Motor neuron (in vitro differentiated cells): ENCODE measurements at regions not wholly inside any gene's neighbourhood (a gene's known extent, or its start where the extent isn't known, plus 50 kb on each side); places are given as distances from the start of the nearest gene placed in this dataset.

ENCODE experiments used
- ATAC-seq, 8 experiments: fragments of 200-7000 bp; cut with Tn5 transposase; replicated peaks in 6 of 8; 2 replicates each; pipeline ENCODE4 v1.8.0; 2021; ENCODE audit warnings: mild to moderate bottlenecking in 8 of 8, moderate library complexity in 8 of 8
- H3K27ac ChIP-seq, 2 donors: fragments of 250-450 bp; sonication (Bioruptor Pico); 2 replicates each; pipeline ENCODE4 v1.9.0; 2021; ENCODE audit warnings: antibody characterized with exemption in 2 of 2, mild to moderate bottlenecking in 2 of 2, moderate library complexity in 1 of 2
- H3K4me1 ChIP-seq, 2 donors: fragments of 250-450 bp; sonication (Bioruptor Pico); replicated peaks in 1 of 2; 2 replicates each; pipeline ENCODE4 v1.6.1; 2021; ENCODE audit warnings: antibody characterized with exemption in 2 of 2, mild to moderate bottlenecking in 2 of 2, moderate library complexity in 1 of 2
- H3K4me3 ChIP-seq, 5 donors: fragments of 250-450 bp; sonication (Bioruptor Pico); 2 replicates each; pipeline ENCODE4 v1.9.0; 2021; ENCODE audit warnings: antibody characterized with exemption in 5 of 5, mild to moderate bottlenecking in 5 of 5, moderate library complexity in 4 of 5
- WGBS, 10 experiments: fragments of 450-650 bp; shearing (Covaris generic); methylation state at CpG; one replicate each; pipeline ENCODE4 v1.0.0; 2022; 5-methylcytosine and 5-hydroxymethylcytosine counted together
- in situ Hi-C, 9 experiments: fragments of 400-800 bp; cut with MboI; loops; one replicate each; pipeline ENCODE4 v1.15.0; 2021; ENCODE audit warnings: low sequenced_read_pairs in 9 of 9, low pct_unique_long_range_greater_than_20kb in 2 of 9; ENCODE audit not compliant: unreplicated experiment in 9 of 9

DNA sequence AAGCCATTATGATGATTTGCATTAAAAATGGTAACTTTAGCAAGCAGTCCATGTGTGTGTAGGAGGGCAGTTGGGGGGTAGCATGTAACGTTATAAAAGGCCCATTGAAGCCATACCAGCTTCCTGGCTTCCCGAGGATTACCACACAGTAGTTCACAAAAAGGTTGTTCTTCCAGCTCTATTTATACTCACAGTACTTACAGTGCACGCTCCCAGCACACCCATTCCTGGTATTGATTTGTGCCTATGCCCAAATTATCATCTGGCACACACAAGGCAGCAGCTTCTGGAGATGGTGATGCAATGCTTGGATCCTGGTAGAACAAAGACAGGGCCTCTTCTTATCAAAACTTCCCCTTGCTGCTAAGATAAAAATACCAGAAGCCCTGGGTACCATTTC, 436.8 kb downstream of the HAO1 start:
- H3K4me3 ChIP-seq: no peak overlapping the region
- no peaks in the 10 kb centered on the region for H3K4me1 ChIP-seq
- peak in 3 of 8 experiments; percentile 38 to 98 (median 73) for ATAC-seq
- no peak overlapping the region for H3K27ac ChIP-seq
- in situ Hi-C loops: no loop called here
- 0 to 70% (median 47%) methylated on average over 1 to 3 of the region's 3 CpGs; no CpG with 5 or more reads in 4 of the 10 experiments for WGBS, 10 experiments

DNA sequence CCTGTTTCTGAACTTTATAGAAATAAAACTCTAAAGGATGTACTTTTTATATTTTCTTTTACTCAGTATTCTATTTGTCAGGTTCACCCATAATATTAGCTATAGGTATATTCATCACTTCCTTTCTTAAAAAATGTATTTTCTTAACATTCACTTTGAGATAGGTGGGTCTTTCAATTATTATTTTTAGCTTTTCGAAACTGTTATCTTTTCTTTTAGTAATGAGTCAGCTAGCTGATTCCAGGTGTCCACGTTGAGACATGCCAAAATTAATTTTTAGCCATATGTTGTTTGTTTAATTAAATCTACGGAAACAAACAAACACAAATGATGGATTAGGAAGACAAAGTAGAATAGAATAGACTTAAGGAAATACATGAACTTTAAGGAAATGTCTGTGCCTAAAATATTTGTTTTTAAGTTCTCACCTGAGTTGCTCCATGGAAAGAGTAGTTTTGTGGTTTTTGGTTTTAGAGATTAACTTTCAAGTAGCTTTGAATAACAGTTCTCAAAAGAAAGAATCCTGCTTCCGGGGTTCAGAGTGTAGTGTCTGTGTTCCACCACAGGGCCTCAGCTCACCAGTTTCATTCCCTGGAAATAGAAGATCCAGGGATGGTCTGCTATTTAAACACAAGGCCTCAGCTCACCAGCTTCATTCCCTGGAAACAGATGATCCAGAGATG, 435.0 kb downstream of the HAO1 start:
- ATAC-seq: no peak
- in situ Hi-C loops: no loop called here
- Histone ChIP-seq H3K4me3 (no peak overlapping the region), H3K4me1 (no peaks in the 10 kb centered on the region), H3K27ac (peak overlapping the region in 1 of 2 donors; percentile 36)
- 47 to 92% (median 70%) methylated on average over 2 to 4 of the region's 4 CpGs; no CpG with 5 or more reads in 1 of the 10 experiments for WGBS, 10 experiments

DNA sequence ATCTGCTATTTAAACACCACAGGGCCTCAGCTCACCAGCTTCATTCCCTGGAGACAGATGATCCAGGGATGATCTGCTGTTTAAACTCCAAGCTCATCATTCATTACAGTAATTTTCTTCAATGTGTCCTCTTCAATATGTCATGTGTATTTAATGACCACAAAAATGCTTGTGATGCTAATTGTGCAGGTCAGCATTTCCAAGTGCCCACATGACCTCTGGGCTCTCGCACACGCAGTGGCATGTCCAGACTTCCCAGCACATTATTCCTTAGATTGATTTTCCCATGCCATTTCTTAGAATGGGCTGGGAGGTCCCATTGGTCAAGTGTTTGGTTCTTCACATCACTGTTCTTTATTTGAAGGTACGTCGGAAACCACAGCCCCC, 434.4 kb downstream of the HAO1 start:
- in situ Hi-C loops: no loop called here
- H3K4me1 ChIP-seq: no peaks in the 10 kb centered on the region
- WGBS, 10 experiments: 91 to 97% (median 93%) methylated on average over 2 to 4 of the region's 4 CpGs; no CpG with 5 or more reads in 5 of the 10 experiments
- H3K27ac ChIP-seq: peak overlapping the region in 1 of 2 donors; percentile 36
- no peak for ATAC-seq
- no peak overlapping the region for H3K4me3 ChIP-seq

DNA sequence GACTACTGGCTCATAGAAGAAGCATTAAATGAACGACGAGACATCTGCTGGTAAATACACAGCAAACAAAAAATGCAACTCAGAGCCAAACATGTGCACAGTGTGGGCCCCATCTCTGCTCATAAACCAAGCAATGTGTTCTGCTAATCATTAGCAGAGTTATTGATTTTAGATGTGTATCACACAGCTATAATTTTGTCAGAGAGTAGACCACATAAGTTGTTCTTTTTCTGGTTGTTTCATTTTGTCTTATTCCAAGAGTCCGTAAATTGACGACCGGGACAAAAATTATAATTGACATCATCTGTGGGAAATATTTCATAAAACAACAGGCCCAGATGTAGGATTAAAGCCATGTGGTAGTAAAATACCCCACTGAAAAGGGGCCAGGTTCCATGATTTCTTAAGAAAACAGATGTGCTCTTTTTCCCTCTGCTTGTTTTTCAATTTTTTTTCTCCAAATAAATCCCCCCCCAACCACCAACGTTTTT, 423.6 kb downstream of the HAO1 start:
- no peak for ATAC-seq
- in situ Hi-C loops: no loop called here
- 15 to 88% (median 51%) methylated on average over 1 to 6 of the region's 6 CpGs for WGBS, 10 experiments
- Histone ChIP-seq H3K27ac (no peak overlapping the region), H3K4me3 (no peak overlapping the region), H3K4me1 (no peaks in the 10 kb centered on the region)

DNA sequence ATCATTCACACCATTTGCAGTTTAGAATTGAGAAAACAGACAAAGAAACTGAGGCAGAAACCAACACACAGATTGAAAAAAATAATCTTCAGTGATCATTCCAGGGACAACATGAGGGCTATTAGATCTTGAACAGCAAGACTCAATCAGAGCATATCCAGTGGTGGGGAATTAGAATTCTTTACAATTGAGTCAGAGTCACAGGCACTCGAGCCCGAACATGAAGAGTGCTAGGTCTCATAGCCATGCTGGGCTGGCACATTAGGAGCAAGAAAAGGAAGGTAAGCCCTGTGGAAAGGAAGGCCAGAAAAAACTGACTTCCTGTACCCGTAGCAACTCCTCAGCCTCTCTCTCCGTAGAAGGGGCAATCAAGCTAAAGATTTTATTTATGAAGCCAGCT, 419.9 kb downstream of the HAO1 start:
- ATAC-seq: no peak
- in situ Hi-C loops: no loop called here
- no peaks in the 10 kb centered on the region for H3K4me1 ChIP-seq
- 15 to 91% (median 68%) methylated on average over 1 to 4 of the region's 4 CpGs; no CpG with 5 or more reads in 2 of the 10 experiments for WGBS, 10 experiments
- no peak overlapping the region for H3K27ac ChIP-seq
- H3K4me3 ChIP-seq: no peak overlapping the region

DNA sequence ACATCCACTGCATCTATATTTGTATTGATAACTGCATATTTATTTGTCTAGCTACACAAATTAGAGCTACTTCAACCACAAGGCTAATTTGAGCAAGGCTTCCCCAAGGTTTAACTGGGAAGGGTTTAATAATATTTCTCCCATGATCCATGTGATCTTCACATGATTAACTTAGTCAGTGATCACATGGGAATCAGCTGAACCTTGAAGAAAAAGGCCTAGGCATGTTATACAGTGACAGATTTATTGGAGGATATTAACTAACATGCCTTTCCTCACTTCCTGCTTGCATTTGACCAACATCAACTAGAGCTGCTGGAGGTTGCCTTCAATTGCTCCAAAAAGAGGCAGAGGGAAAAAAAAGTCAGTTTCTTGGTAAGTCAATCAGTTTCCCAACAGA, 417.0 kb downstream of the HAO1 start:
- H3K4me1 ChIP-seq: no peaks in the 10 kb centered on the region
- in situ Hi-C loops: no loop called here
- no peak overlapping the region for H3K4me3 ChIP-seq
- H3K27ac ChIP-seq: no peak overlapping the region
- peak in 1 of 8 experiments; percentile 21 for ATAC-seq

DNA sequence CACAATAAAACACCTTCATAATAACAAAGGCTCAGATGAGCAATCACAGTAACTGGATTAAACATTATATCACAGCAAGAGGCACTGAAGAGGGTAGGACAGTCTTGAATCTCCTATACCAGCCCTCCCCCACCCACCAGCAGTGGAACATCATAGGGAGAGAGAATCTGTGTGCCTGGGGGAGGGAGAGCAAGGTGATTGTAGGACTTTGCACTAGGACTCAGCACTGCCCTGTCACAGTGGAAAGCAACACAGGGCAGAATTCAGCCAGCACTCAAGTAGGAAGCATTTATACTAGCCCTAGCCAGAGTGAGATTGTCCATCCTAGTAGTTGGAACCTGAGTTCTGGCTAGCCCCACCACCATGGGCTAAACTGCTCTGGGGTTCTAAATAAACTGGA, 400.2 kb downstream of the HAO1 start:
- no peak for ATAC-seq
- Histone ChIP-seq H3K4me3 (no peak overlapping the region), H3K4me1 (no peaks in the 10 kb centered on the region), H3K27ac (no peak overlapping the region)
- in situ Hi-C loops: no loop called here

DNA sequence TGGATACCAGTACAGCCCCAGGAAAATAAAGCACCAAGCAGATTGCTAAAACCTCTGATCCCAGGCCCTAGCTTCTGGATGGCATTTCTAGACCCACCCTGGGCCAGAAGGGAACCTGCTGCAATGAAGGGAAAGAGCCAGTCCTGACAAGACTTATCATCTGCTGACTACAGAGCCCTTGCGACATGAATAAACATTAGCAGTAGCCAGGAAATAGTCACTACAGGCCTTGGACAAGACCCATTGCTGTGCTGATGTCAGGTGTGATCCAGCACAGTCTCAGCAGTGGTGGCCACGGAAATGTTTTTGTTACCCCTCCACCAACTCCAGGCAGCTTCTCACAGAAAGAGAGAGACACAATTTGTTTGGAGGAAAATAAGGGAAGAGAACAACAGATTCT, 399.3 kb downstream of the HAO1 start:
- Histone ChIP-seq H3K4me1 (no peaks in the 10 kb centered on the region), H3K4me3 (no peak overlapping the region), H3K27ac (no peak overlapping the region)
- 17 to 100% (median 74%) methylated on average over 1 to 2 of the region's 2 CpGs; no CpG with 5 or more reads in 4 of the 10 experiments for WGBS, 10 experiments
- in situ Hi-C loops: no loop called here
- ATAC-seq: no peak

DNA sequence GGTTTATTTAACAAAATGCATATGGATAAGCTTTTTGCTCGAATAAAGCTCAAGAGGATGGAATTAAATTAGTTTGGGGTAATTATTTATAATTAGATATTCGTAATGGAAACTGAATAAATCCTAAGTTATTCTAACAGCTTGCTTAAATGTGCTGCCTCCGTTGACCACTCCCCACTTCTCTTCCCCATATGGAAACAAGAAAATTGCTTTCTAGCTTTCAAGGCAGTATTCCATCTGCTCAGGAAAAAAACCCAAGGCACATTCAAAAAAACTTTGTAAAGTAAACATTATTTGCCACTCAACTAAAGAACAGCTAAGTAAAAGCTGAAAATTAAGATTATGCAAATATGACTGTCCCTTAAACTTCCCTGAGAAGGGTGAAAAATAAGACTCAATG, 369.2 kb downstream of the HAO1 start:
- no peak overlapping the region for H3K4me3 ChIP-seq
- in situ Hi-C loops: no loop called here
- no peak overlapping the region for H3K27ac ChIP-seq
- no peaks in the 10 kb centered on the region for H3K4me1 ChIP-seq
- ATAC-seq: no peak
- 0 to 100% (median 70%) methylated on average over 1 to 3 of the region's 3 CpGs; no CpG with 5 or more reads in 1 of the 10 experiments for WGBS, 10 experiments

DNA sequence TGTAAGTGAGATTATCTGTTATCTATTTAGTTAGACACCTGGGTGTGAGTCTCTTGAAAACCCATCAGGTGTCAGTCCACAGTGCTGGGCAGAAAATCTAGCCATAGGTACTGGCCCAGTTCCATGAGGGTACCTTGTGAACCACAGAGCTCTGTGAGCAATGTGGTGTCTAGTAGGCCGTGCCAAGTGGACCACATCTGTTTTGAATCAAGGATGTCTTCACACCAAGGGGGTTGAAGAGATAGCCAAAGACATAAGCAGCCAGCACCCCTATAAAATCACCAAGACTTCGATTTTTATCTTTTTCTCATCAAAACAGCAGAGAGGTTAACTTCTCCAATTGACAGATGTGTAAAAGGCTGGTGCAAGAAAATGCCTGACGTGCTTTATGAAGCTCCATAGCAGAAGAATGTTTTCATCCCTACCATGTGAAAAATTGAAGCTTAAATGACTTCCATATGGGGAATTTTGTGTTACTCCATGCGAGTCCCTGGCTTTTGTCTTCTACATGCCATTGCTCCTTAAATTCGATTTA, 368.7 kb downstream of the HAO1 start:
- H3K27ac ChIP-seq: no peak overlapping the region
- WGBS, 10 experiments: 7 to 85% (median 41%) methylated on average over 1 to 5 of the region's 5 CpGs; no CpG with 5 or more reads in 2 of the 10 experiments
- no peak for ATAC-seq
- no peak overlapping the region for H3K4me3 ChIP-seq
- in situ Hi-C loops: no loop called here
- H3K4me1 ChIP-seq: no peaks in the 10 kb centered on the region

DNA sequence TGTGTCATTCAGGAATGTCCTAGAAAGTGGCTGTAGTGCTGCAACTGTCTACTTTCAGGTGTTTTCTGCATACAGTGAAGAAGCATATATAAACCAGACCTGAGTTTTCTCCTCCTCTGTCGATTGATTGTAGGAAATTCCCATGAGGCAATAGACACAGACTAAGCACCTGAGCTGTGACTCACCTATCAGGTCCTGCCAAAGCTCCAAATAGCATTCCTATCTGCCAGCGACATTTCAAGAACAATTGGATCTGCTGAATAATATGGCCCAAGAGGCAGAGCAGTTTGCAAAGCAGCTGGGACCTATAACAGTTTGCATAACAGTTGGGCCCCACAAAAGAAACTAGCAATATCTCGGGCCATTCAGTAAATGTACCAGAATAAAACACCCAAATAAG, 360.4 kb downstream of the HAO1 start:
- Histone ChIP-seq H3K4me1 (peaks cover 0 to 3% of the 10 kb centered on the region in 2 donors), H3K4me3 (no peak overlapping the region), H3K27ac (no peak overlapping the region)
- peak in 1 of 8 experiments; percentile 25 for ATAC-seq
- WGBS, 10 experiments: 30 to 58% (median 49%) methylated on average over 1 to 3 of the region's 3 CpGs; no CpG with 5 or more reads in 2 of the 10 experiments
- in situ Hi-C loops: no loop called here

DNA sequence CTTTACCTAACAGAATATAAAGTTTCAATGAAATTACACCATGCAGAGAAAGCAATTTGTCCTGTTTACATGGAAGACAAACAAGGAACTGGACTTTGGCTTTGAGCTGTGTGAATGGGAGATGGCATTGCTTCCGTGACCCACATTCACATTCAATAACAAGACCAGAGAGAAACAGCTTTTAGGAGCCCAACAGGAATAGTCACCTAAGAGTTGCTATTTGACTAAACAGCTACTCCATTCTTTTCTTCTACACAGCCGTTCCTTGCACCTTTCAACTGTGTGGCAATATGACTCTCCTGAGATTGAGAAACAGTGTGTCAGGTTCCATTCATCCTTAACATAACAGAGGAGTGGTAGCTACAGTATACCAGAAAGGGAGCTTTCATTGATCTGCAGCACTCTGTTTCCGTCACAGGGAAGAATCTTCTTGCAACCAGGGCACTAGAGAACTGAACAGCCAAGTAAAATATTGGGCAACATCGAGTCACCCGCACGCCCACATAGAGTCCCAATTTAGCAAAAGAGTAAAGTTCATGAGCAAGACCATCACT, 355.1 kb downstream of the HAO1 start:
- 20 to 94% (median 87%) methylated on average over 1 to 6 of the region's 6 CpGs; no CpG with 5 or more reads in 1 of the 10 experiments for WGBS, 10 experiments
- no peak for ATAC-seq
- peaks cover 0 to 2% of the 10 kb centered on the region in 2 donors for H3K4me1 ChIP-seq
- no peak overlapping the region for H3K27ac ChIP-seq
- in situ Hi-C loops: no loop called here
- no peak overlapping the region for H3K4me3 ChIP-seq

DNA sequence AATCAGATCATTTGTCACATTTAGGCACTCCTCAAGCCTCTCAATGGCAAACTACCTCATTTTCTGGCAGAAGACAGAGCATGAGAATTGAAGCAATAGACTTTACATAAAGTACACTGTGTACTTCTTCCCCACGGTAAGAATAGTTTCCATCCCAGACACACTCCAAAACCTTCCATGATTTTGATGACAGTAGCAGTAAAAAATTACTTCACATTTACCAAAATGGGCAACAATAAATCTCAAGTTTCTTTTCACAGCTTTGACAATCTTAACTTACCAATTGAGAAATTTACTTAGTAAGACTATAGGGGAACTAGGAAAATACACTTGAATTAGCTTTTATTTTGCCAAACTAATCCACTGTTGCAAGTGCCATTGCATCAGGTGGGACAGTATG, 353.8 kb downstream of the HAO1 start:
- in situ Hi-C loops: no loop called here
- 0 to 100% (median 67%) methylated on average over 1 of the region's 1 CpG; no CpG with 5 or more reads in 3 of the 10 experiments for WGBS, 10 experiments
- Histone ChIP-seq H3K4me3 (no peak overlapping the region), H3K4me1 (no peaks in the 10 kb centered on the region), H3K27ac (no peak overlapping the region)
- no peak for ATAC-seq

DNA sequence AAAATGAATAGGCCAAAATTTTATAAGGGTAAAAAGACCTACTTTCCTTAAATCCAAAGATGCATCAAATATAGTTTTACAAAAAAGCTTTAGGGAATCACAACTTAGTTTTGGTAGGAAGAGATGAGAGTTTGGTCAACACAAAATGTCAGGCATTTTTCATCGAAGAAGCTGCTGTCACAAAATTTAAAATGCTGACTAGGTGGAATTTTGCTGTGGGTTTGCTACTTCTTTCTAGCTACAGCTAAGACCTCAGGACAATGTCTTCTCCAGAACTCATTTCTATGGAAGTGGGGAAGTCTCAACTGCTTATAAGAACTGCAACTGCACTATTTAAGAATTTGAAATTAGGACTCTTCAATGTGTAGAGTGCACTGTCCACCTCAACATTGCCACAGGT, 351.1 kb downstream of the HAO1 start:
- ATAC-seq: no peak
- no peaks in the 10 kb centered on the region for H3K4me1 ChIP-seq
- no peak overlapping the region for H3K4me3 ChIP-seq
- in situ Hi-C loops: no loop called here
- 33 to 100% (median 61%) methylated on average over 1 of the region's 1 CpG; no CpG with 5 or more reads in 2 of the 10 experiments for WGBS, 10 experiments
- no peak overlapping the region for H3K27ac ChIP-seq
